ENCODE measurements at regions not wholly inside any gene's neighbourhood (a gene's known extent, or its start where the extent isn't known, plus 50 kb on each side); places are given as distances from the start of the nearest gene placed in this dataset.

DNA sequence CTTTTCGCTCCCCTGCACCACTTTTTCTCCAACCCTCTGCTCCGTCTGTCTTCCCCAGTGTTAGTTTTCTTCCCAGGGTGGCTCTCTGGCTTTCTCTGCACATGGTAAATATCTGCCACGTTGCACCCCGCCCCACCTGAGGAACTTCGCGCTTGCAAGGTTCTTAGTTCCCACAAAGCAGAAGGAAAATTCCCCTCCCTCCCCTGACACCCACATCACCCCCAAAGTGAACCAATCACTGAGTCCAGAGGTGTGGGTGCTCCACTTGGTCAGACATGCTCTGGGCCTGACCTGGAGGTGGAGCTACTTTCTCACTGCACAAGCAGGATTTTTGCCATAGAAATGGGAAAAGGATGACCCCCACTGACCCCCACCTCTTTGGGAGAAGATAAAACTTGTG lies 415.0 kb downstream of the FUT8 start:
- TF ChIP-seq CTCF (IDR thresholded peaks at IDR 0.05; ENCODE audit: insufficient read depth, low read length, severe bottlenecking): no peak
- H3K27me3 ChIP-seq (ENCODE audit: control insufficient read depth, insufficient read depth, low read length): peaks cover 2% of the 10 kb centered on the region
- H3K36me3 ChIP-seq (ENCODE audit: control insufficient read depth, insufficient read depth, low read length): no peaks in the 10 kb centered on the region
- DNase-seq (ENCODE audit: low read depth) (no peak), FAIRE-seq (no peak)
- no peak overlapping the region for H3K4me3 ChIP-seq (ENCODE audit: low read depth, low read length)

DNA sequence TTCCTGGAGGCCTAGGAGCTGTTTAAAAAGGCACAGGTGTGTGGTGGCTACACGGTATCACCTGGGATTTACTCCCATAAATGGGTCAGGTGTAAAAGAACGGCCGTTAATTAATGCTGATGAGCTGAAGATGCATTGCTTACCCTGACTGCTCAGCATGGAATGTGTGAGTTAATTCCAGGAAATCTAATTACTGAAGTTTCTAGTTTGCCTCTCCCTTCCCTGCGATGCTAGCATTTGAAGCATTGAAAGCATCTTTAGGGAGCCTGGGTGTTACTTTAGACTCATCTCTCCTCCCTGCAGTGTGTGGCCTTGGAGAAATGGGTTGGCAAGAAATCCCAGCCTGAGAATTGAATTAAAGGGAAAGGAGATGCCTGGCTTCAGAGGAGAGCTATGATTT lies 415.9 kb downstream of the FUT8 start:
- Histone ChIP-seq H3K4me3 (ENCODE audit: low read depth, low read length) (no peak overlapping the region), H3K27me3 (ENCODE audit: control insufficient read depth, insufficient read depth, low read length) (peaks cover 2% of the 10 kb centered on the region), H3K36me3 (ENCODE audit: control insufficient read depth, insufficient read depth, low read length) (no peaks in the 10 kb centered on the region)
- no peak for FAIRE-seq
- no peak for DNase-seq (ENCODE audit: low read depth)
- no peak for TF ChIP-seq CTCF (IDR thresholded peaks at IDR 0.05; ENCODE audit: insufficient read depth, low read length, severe bottlenecking)

- H3K4me3 ChIP-seq (ENCODE audit: low read depth, low read length): no peak overlapping the region
- no peak for TF ChIP-seq CTCF (IDR thresholded peaks at IDR 0.05; ENCODE audit: insufficient read depth, low read length, severe bottlenecking)
- H3K27me3 ChIP-seq (ENCODE audit: control insufficient read depth, insufficient read depth, low read length): no peaks in the 10 kb centered on the region
- no peaks in the 10 kb centered on the region for H3K36me3 ChIP-seq (ENCODE audit: control insufficient read depth, insufficient read depth, low read length)
- no peak for DNase-seq (ENCODE audit: low read depth)
- no peak for FAIRE-seq
These were observed 420.1 kb downstream of the FUT8 start for GRCh38 chr14:65832431-65833266.

DNA sequence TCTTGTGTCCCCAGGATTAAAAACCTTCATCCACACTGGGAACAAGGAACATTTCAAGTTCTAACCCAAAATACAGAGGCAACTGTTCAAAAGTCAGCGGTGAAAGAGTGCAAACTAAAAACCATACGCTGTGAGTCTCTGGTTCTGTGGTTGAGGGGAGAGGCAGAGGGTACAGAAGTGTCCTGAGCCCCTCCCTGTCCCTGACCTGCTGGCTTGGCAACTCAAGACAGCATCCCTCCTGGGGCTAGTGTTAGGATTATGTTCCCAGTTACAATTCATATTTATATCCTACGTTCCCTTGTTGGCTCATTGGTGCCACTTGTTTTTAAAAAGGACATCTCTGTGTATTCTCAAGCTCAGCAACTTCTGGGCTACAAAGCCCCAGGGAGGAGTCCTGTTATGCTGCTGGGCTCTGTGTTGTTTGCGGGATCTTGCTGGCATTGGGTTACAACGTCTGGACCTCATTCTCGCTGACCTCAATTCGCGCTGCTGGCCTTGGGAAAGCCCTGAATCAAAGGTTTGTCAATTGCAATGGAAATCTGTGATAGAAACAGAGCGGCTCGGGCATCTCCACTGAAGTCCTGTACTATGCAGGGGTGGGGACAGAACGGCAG lies 420.8 kb downstream of the FUT8 start:
- no peak for TF ChIP-seq CTCF (IDR thresholded peaks at IDR 0.05; ENCODE audit: insufficient read depth, low read length, severe bottlenecking)
- Histone ChIP-seq H3K36me3 (ENCODE audit: control insufficient read depth, insufficient read depth, low read length) (no peaks in the 10 kb centered on the region), H3K4me3 (ENCODE audit: low read depth, low read length) (no peak overlapping the region), H3K27me3 (ENCODE audit: control insufficient read depth, insufficient read depth, low read length) (no peaks in the 10 kb centered on the region)
- DNase-seq (ENCODE audit: low read depth) (no peak), FAIRE-seq (no peak)

GRCh38 chr14:65834051-65834450 lies 421.5 kb downstream of the FUT8 start:
- no peak for FAIRE-seq

More at GRCh38 chr14:65834051-65834450, 421.5 kb downstream of the FUT8 start:
- DNase-seq (ENCODE audit: low read depth): no peak
- TF ChIP-seq CTCF (IDR thresholded peaks at IDR 0.05; ENCODE audit: insufficient read depth, low read length, severe bottlenecking): no peak
- no peak overlapping the region for H3K4me3 ChIP-seq (ENCODE audit: low read depth, low read length)
- H3K36me3 ChIP-seq (ENCODE audit: control insufficient read depth, insufficient read depth, low read length): no peaks in the 10 kb centered on the region
- no peaks in the 10 kb centered on the region for H3K27me3 ChIP-seq (ENCODE audit: control insufficient read depth, insufficient read depth, low read length)

All from bronchial epithelial cell (primary cell).